ENCODE measurements at regions not wholly inside any gene's neighbourhood (a gene's known extent, or its start where the extent isn't known, plus 50 kb on each side); places are given as distances from the start of the nearest gene placed in this dataset.

DNA sequence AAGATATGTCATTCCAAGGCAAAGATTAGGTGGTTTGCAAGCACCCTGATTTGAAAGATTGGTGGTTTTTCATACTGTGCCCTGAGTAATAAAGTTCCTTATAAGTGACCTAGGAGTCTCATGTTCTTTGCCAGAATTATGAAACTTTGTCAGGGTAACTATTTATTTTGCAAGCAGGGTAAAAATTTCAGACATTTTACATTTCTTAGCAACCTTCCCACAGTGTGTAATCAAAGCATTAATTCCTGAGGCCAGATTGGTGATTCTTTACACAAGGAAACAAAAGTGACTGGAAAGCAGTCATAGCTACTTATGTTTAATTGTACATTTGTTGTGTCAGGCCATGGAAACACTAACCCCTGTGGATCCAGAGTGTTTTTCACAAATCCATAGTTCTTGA is 998.0 kb upstream of the B3GALT2 start:
- Histone ChIP-seq H3K79me2 (ENCODE audit: control insufficient read depth, insufficient read depth, low read length) (no peaks in the 10 kb centered on the region), H3K36me3 (ENCODE audit: control insufficient read depth in 2 of 2, extremely low read depth in 1 of 2, insufficient read depth in 2 of 2, low read length in 2 of 2) (no peaks in the 10 kb centered on the region), H3K9ac (replicated peaks; ENCODE audit: extremely low read depth, insufficient read depth, low read length) (no peak overlapping the region), H3K4me3 (replicated peaks in 1 of 3; ENCODE audit: insufficient read depth in 1 of 3, low read depth in 1 of 3, low read length in 3 of 3) (no peak overlapping the region), H2AFZ (ENCODE audit: low read depth, low read length) (no peak overlapping the region), H3K9me3 (replicated peaks; ENCODE audit: control insufficient read depth, insufficient read depth, low read length) (no peaks in the 10 kb centered on the region), H3K27me3 (ENCODE audit: control insufficient read depth in 2 of 2, insufficient read depth in 2 of 2, low read length in 2 of 2) (no peaks in the 10 kb centered on the region), H4K20me1 (replicated peaks; ENCODE audit: control insufficient read depth, extremely low read depth, insufficient read depth, low read length) (no peaks in the 10 kb centered on the region), H3K27ac (ENCODE audit: insufficient read depth, low read depth, low read length) (no peak overlapping the region), H3K4me2 (ENCODE audit: insufficient read depth, low read length) (no peak overlapping the region), H3K9me1 (replicated peaks; ENCODE audit: control insufficient read depth, extremely low read depth, insufficient read depth, low read length) (no peaks in the 10 kb centered on the region), H3K4me1 (ENCODE audit: control insufficient read depth, extremely low read depth, insufficient read depth, low read length) (no peaks in the 10 kb centered on the region)
- dilution Hi-C loops (cut with MboI; ENCODE audit: extremely low pct_ligation_motif_present, low sequenced_read_pairs) (no loop called here), intact Hi-C loops (cut with micrococcal nuclease) (no loop called here)
- no peak for TF ChIP-seq GATA2 (IDR thresholded peaks at IDR 0.05; ENCODE audit: insufficient read depth, insufficient read length, low read depth, low read length)
- TF ChIP-seq POLR2AphosphoS5 (IDR thresholded peaks at IDR 0.05; ENCODE audit: insufficient read depth, low read depth, low read length): no peak
- TF ChIP-seq, protein P1, sequence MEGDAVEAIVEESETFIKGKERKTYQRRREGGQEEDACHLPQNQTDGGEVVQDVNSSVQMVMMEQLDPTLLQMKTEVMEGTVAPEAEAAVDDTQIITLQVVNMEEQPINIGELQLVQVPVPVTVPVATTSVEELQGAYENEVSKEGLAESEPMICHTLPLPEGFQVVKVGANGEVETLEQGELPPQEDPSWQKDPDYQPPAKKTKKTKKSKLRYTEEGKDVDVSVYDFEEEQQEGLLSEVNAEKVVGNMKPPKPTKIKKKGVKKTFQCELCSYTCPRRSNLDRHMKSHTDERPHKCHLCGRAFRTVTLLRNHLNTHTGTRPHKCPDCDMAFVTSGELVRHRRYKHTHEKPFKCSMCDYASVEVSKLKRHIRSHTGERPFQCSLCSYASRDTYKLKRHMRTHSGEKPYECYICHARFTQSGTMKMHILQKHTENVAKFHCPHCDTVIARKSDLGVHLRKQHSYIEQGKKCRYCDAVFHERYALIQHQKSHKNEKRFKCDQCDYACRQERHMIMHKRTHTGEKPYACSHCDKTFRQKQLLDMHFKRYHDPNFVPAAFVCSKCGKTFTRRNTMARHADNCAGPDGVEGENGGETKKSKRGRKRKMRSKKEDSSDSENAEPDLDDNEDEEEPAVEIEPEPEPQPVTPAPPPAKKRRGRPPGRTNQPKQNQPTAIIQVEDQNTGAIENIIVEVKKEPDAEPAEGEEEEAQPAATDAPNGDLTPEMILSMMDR (IDR thresholded peaks at IDR 0.05; ENCODE audit: extremely low read depth in 1 of 2, insufficient read depth in 1 of 2, low read depth in 1 of 2, low read length in 2 of 2): no peak
- TF ChIP-seq MYC (IDR thresholded peaks at IDR 0.05; ENCODE audit: low read depth, low read length): no peak
- TF ChIP-seq MAX (IDR thresholded peaks at IDR 0.05; ENCODE audit: insufficient read depth, insufficient read length): no peak
- no peak for TF ChIP-seq FOS (IDR thresholded peaks at IDR 0.05; ENCODE audit: borderline replicate concordance, insufficient read depth, low read length)
- TF ChIP-seq EZH2 (IDR thresholded peaks at IDR 0.05; ENCODE audit: borderline replicate concordance, low read depth, low read length, severe bottlenecking): no peak
- TF ChIP-seq POLR2A (IDR thresholded peaks at IDR 0.05; ENCODE audit: low read depth, low read length): no peak
- TF ChIP-seq JUN (IDR thresholded peaks at IDR 0.05; ENCODE audit: borderline replicate concordance, insufficient read depth, insufficient read length, low read depth): no peak
- FAIRE-seq: peak; percentile 53
- ChIA-PET POLR2A (no interaction called here), CTCF (no interaction called here)
- no peak for DNase-seq (ENCODE audit: low read depth, low spot score)
- no TSS peak for BruUV-seq (replicated peaks)
